HCT116 (cell line): ENCODE measurements at regions not wholly inside any gene's neighbourhood (a gene's known extent, or its start where the extent isn't known, plus 50 kb on each side); places are given as distances from the start of the nearest gene placed in this dataset.

ENCODE experiments used
- ATAC-seq: fragments of 200-7000 bp; cut with Tn5 transposase; 2 replicates; pipeline ENCODE4 v1.9.1; 2020; ENCODE audit warnings: mild to moderate bottlenecking, moderate library complexity
- BruUV-seq: library from RNA; stranded (reverse); fragments of 400-500 nt; replicated peaks from 2 replicates; lab custom pipeline; 2021; lab: Mats Ljungman, UMichigan
- CTCF ChIA-PET: fragments of 300-600 bp; sonication (Branson Sonifier 250); formaldehyde crosslinking; loops from one replicate; lab custom pipeline; 2021; ENCODE audit warnings: antibody characterized with exemption; lab: Charles Lee
- POLR2A ChIA-PET: fragments of 300-600, 350-600 bp; sonication (Branson Sonifier 250); formaldehyde crosslinking; loops from one replicate; lab custom pipeline; 2021; ENCODE audit warnings: antibody characterized with exemption; lab: Charles Lee
- RAD21 ChIA-PET, 2 experiments: fragments of 300-600 bp; sonication (Branson Sonifier 250); formaldehyde crosslinking; loops; one replicate each; lab custom pipeline; 2023; ENCODE audit warnings: low total read pairs in 2 of 2; ENCODE audit not compliant: uncharacterized antibody in 2 of 2, unreplicated experiment in 2 of 2, low non-redundant PET in 1 of 2; lab: Charles Lee
- DNase-seq: peaks from one replicate; pipeline ENCODE4 v3.0.0-alpha.2; 2010; ENCODE audit warnings: low read depth, low spot score
- H2AFZ ChIP-seq: fragments of 200-600 bp; shearing (Covaris generic), sonication (generic); 2 replicates; pipeline ENCODE4 v1.6.1; 2017; ENCODE audit warnings: low read depth, mixed run types, mixed read lengths, antibody characterized with exemption, low read length; ENCODE audit not compliant: poor library complexity, severe bottlenecking
- H3K27ac ChIP-seq: 2 replicates; pipeline ENCODE4 v1.5.1; 2012; ENCODE audit warnings: low read depth, low read length
- H3K27me3 ChIP-seq: fragments of 200-600 bp; sonication (generic); 2 replicates; pipeline ENCODE4 v1.6.1; 2016; ENCODE audit warnings: mixed run types, low read length, mixed read lengths; ENCODE audit not compliant: insufficient read depth
- H3K36me3 ChIP-seq, 2 experiments: fragments of 200-500 bp in 1 of 2; fragments of 200-600 bp in 1 of 2; sonication (Bioruptor generic) in 1 of 2; sonication (generic) in 1 of 2; 2 replicates each; pipeline versions ENCODE4 v1.5.1 to v1.6.1; 2014 to 2016; ENCODE audit warnings: low read length in 2 of 2, inconsistent platforms in 1 of 2, mixed read lengths in 1 of 2, mixed run types in 1 of 2; ENCODE audit not compliant: insufficient read depth in 2 of 2, control insufficient read depth in 1 of 2
- H3K4me1 ChIP-seq, 2 experiments: fragments of 200-600 bp in 1 of 2; sonication (generic) in 1 of 2; 2 replicates each; pipeline versions ENCODE4 v1.5.1 to v1.6.1; 2012 to 2017; ENCODE audit warnings: low read length in 2 of 2, inconsistent platforms in 1 of 2, mild to moderate bottlenecking in 1 of 2, mixed read lengths in 1 of 2, mixed run types in 1 of 2, moderate library complexity in 1 of 2; ENCODE audit not compliant: insufficient read depth in 2 of 2, control insufficient read depth in 1 of 2
- H3K4me2 ChIP-seq: fragments of 200-600 bp; sonication (generic); 2 replicates; pipeline ENCODE4 v1.6.1; 2017; ENCODE audit warnings: mixed run types, low read length, mixed read lengths
- H3K4me3 ChIP-seq, 2 experiments: fragments of 200-600 bp in 1 of 2; sonication (generic) in 1 of 2; replicated peaks in 1 of 2; 2 replicates each; pipeline ENCODE4 v1.5.1; 2011 to 2016; ENCODE audit warnings: low read length in 2 of 2, control low read depth in 1 of 2, low read depth in 1 of 2, mild to moderate bottlenecking in 1 of 2, mixed read lengths in 1 of 2, mixed run types in 1 of 2
- H3K79me2 ChIP-seq: fragments of 200-600 bp; sonication (generic); 2 replicates; pipeline ENCODE4 v1.6.1; 2017; ENCODE audit warnings: mild to moderate bottlenecking, mixed run types, low read length, moderate library complexity, mixed read lengths; ENCODE audit not compliant: insufficient read depth
- H3K9ac ChIP-seq: fragments of 200-600 bp; sonication (generic); 2 replicates; pipeline ENCODE4 v1.6.1; 2016; ENCODE audit warnings: low read length, mixed read lengths
- H3K9me2 ChIP-seq: fragments of 200-600 bp; sonication (generic), shearing (Covaris generic); 2 replicates; pipeline ENCODE4 v1.6.1; 2017; ENCODE audit warnings: mixed run types, mild to moderate bottlenecking, moderate library complexity; ENCODE audit not compliant: insufficient read depth
- H3K9me3 ChIP-seq, 2 experiments: fragments of 200-500 bp in 1 of 2; fragments of 200-600 bp in 1 of 2; sonication (Bioruptor generic) in 1 of 2; sonication (generic) in 1 of 2; 2 replicates each; pipeline ENCODE4 v1.6.1; 2014 to 2017; ENCODE audit warnings: low read length in 2 of 2, mixed read lengths in 2 of 2, inconsistent platforms in 1 of 2, low read depth in 1 of 2, mild to moderate bottlenecking in 1 of 2, mixed run types in 1 of 2, moderate library complexity in 1 of 2; ENCODE audit not compliant: control insufficient read depth in 1 of 2, insufficient read depth in 1 of 2
- H4K20me1 ChIP-seq: fragments of 200-600 bp; sonication (generic), shearing (Covaris generic); 2 replicates; pipeline ENCODE4 v1.6.1; 2017; ENCODE audit warnings: mixed run types, mild to moderate bottlenecking, moderate library complexity; ENCODE audit not compliant: insufficient read depth
- ATF3 ChIP-seq: IDR thresholded peaks from 2 replicates; pipeline ENCODE4 v1.6.1; 2012
- CEBPB ChIP-seq: IDR thresholded peaks from 2 replicates; pipeline ENCODE4 v1.6.1; 2012; ENCODE audit warnings: low read depth
- EGR1 ChIP-seq: IDR thresholded peaks from 2 replicates; pipeline ENCODE4 v1.6.1; 2012; ENCODE audit warnings: low read depth
- ELF1 ChIP-seq: IDR thresholded peaks from 2 replicates; pipeline ENCODE4 v1.6.1; 2012; ENCODE audit warnings: low read depth, borderline replicate concordance
- EZH2 ChIP-seq: fragments of 200-600 bp; sonication (generic); IDR thresholded peaks from 2 replicates; pipeline ENCODE4 v1.6.1; 2017; ENCODE audit warnings: antibody characterized with exemption, mixed run types
- EZH2phosphoT487 ChIP-seq: fragments of 200-600 bp; IDR thresholded peaks from 2 replicates; pipeline ENCODE4 v1.6.1; 2018; ENCODE audit warnings: antibody characterized with exemption, borderline replicate concordance
- FOSL1 ChIP-seq: IDR thresholded peaks from 2 replicates; pipeline ENCODE4 v1.6.1; 2012; ENCODE audit warnings: low read depth
- MAX ChIP-seq: IDR thresholded peaks from 2 replicates; pipeline ENCODE4 v1.6.1; 2012
- POLR2AphosphoS5 ChIP-seq: IDR thresholded peaks from 2 replicates; pipeline ENCODE4 v1.6.1; 2011; ENCODE audit warnings: mild to moderate bottlenecking, low read depth, low read length, moderate library complexity
- RAD21 ChIP-seq: IDR thresholded peaks from 2 replicates; pipeline ENCODE4 v1.6.1; 2012; ENCODE audit warnings: low read depth, mild to moderate bottlenecking
- SP1 ChIP-seq: IDR thresholded peaks from 2 replicates; pipeline ENCODE4 v1.6.1; 2012; ENCODE audit warnings: low read depth
- TCF7L2 ChIP-seq: IDR thresholded peaks from 2 replicates; pipeline ENCODE4 v1.7.0; 2011; ENCODE audit warnings: borderline replicate concordance, inconsistent platforms; ENCODE audit not compliant: insufficient read depth, insufficient read length; ENCODE audit errors: extremely low read depth
- YY1 ChIP-seq: IDR thresholded peaks from 2 replicates; pipeline ENCODE4 v1.6.1; 2011; ENCODE audit warnings: low read length, low read depth, moderate library complexity, mild to moderate bottlenecking; ENCODE audit not compliant: insufficient replicate concordance; ENCODE audit errors: extremely low read depth
- ZBTB33 ChIP-seq: IDR thresholded peaks from 2 replicates; pipeline ENCODE4 v1.6.1; 2011; ENCODE audit warnings: mild to moderate bottlenecking, low read length, moderate library complexity; ENCODE audit not compliant: insufficient replicate concordance; ENCODE audit errors: extremely low read depth
- ZFX ChIP-seq: fragments of 450-650 bp; IDR thresholded peaks from 2 replicates; pipeline ENCODE4 v1.6.1; 2017
- intact Hi-C: fragments of 100-400 bp; cut with micrococcal nuclease; formaldehyde crosslinking; loops from 2 replicates; pipeline ENCODE4 v1.10.0; 2022
- TF ChIP-seq, protein P1 (sequence below), 3 experiments: fragments of 200-600 bp in 1 of 3; sonication (generic) in 1 of 3; IDR thresholded peaks in 2 of 3; conservative IDR thresholded peaks in 1 of 3; 2 replicates each; pipeline ENCODE4 v1.5.1; 2012 to 2017; ENCODE audit warnings: low read depth in 2 of 3, low read length in 2 of 3, antibody characterized with exemption in 1 of 3, borderline replicate concordance in 1 of 3, control low read depth in 1 of 3, mild to moderate bottlenecking in 1 of 3, mixed read lengths in 1 of 3, mixed run types in 1 of 3, moderate library complexity in 1 of 3; ENCODE audit not compliant: insufficient read depth in 1 of 3
- TF ChIP-seq, protein P2 (sequence below): IDR thresholded peaks from 2 replicates; pipeline ENCODE4 v1.6.1; 2012; ENCODE audit warnings: low read depth

- Histone ChIP-seq H3K4me2 (no peak overlapping the region), H3K79me2 (no peaks in the 10 kb centered on the region), H3K9me2 (no peaks in the 10 kb centered on the region), H3K9ac (no peak overlapping the region), H3K9me3 (no peaks in the 10 kb centered on the region), H3K27me3 (no peaks in the 10 kb centered on the region), H2AFZ (no peak overlapping the region), H3K27ac (no peak overlapping the region), H4K20me1 (no peaks in the 10 kb centered on the region), H3K4me3 (no peak overlapping the region), H3K36me3 (no peaks in the 10 kb centered on the region), H3K4me1 (no peaks in the 10 kb centered on the region)
- intact Hi-C loops = no loop called here
- RAD21 ChIA-PET = no interaction called here
- POLR2A ChIA-PET = no interaction called here
- no TSS peak for BruUV-seq
- ATAC-seq = no peak
- TF ChIP-seq, protein P1, sequence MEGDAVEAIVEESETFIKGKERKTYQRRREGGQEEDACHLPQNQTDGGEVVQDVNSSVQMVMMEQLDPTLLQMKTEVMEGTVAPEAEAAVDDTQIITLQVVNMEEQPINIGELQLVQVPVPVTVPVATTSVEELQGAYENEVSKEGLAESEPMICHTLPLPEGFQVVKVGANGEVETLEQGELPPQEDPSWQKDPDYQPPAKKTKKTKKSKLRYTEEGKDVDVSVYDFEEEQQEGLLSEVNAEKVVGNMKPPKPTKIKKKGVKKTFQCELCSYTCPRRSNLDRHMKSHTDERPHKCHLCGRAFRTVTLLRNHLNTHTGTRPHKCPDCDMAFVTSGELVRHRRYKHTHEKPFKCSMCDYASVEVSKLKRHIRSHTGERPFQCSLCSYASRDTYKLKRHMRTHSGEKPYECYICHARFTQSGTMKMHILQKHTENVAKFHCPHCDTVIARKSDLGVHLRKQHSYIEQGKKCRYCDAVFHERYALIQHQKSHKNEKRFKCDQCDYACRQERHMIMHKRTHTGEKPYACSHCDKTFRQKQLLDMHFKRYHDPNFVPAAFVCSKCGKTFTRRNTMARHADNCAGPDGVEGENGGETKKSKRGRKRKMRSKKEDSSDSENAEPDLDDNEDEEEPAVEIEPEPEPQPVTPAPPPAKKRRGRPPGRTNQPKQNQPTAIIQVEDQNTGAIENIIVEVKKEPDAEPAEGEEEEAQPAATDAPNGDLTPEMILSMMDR (IDR thresholded peaks at IDR 0.05 in 2 of 3, conservative IDR thresholded peaks at IDR 0.05 in 1 of 3; ENCODE audit: borderline replicate concordance in 1 of 3, insufficient read depth in 1 of 3, low read depth in 2 of 3, low read length in 2 of 3) = no peak
- no peak for TF ChIP-seq CEBPB
- TF ChIP-seq ZBTB33 = no peak
- no peak for TF ChIP-seq ELF1
- no peak for TF ChIP-seq FOSL1
- TF ChIP-seq SP1 = no peak
- no peak for TF ChIP-seq EGR1
- no peak for TF ChIP-seq ZFX
- TF ChIP-seq, protein P2, sequence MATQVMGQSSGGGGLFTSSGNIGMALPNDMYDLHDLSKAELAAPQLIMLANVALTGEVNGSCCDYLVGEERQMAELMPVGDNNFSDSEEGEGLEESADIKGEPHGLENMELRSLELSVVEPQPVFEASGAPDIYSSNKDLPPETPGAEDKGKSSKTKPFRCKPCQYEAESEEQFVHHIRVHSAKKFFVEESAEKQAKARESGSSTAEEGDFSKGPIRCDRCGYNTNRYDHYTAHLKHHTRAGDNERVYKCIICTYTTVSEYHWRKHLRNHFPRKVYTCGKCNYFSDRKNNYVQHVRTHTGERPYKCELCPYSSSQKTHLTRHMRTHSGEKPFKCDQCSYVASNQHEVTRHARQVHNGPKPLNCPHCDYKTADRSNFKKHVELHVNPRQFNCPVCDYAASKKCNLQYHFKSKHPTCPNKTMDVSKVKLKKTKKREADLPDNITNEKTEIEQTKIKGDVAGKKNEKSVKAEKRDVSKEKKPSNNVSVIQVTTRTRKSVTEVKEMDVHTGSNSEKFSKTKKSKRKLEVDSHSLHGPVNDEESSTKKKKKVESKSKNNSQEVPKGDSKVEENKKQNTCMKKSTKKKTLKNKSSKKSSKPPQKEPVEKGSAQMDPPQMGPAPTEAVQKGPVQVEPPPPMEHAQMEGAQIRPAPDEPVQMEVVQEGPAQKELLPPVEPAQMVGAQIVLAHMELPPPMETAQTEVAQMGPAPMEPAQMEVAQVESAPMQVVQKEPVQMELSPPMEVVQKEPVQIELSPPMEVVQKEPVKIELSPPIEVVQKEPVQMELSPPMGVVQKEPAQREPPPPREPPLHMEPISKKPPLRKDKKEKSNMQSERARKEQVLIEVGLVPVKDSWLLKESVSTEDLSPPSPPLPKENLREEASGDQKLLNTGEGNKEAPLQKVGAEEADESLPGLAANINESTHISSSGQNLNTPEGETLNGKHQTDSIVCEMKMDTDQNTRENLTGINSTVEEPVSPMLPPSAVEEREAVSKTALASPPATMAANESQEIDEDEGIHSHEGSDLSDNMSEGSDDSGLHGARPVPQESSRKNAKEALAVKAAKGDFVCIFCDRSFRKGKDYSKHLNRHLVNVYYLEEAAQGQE = no peak
- TF ChIP-seq EZH2phosphoT487 = no peak
- no peak for TF ChIP-seq YY1
- TF ChIP-seq MAX = no peak
- TF ChIP-seq TCF7L2 = no peak
- no peak for TF ChIP-seq EZH2
- TF ChIP-seq POLR2AphosphoS5 = no peak
- TF ChIP-seq ATF3 = no peak
- no peak for TF ChIP-seq RAD21
- no peak for DNase-seq
- CTCF ChIA-PET = no interaction called here
Measured at GRCh38 chr14:43052897-43053296, 1446.2 kb downstream of the LRFN5 start.
